ENCODE measurements at regions not wholly inside any gene's neighbourhood (a gene's known extent, or its start where the extent isn't known, plus 50 kb on each side); places are given as distances from the start of the nearest gene placed in this dataset.

- 0% methylated on average over 1 of the region's 1 CpG for WGBS (ENCODE audit: low lambda C conversion rate)
- no peak for TF ChIP-seq ZNF614 (CRISPR knock-in tag; IDR thresholded peaks at IDR 0.05; ENCODE audit: borderline replicate concordance)
- TF ChIP-seq KDM3A (CRISPR knock-in tag; IDR thresholded peaks at IDR 0.05; ENCODE audit: low read depth) = no peak
- no peak for TF ChIP-seq NCOA1 (CRISPR knock-in tag; IDR thresholded peaks at IDR 0.05)
- TF ChIP-seq THRA (CRISPR knock-in tag; IDR thresholded peaks at IDR 0.05; ENCODE audit: borderline replicate concordance) = no peak
- no peak for TF ChIP-seq ASH2L (IDR thresholded peaks at IDR 0.05; ENCODE audit: insufficient read length, low read depth, low read length)
- TF ChIP-seq RXRB (CRISPR knock-in tag; IDR thresholded peaks at IDR 0.05; ENCODE audit: borderline replicate concordance) = no peak
- no peak for TF ChIP-seq SKI (IDR thresholded peaks at IDR 0.05; ENCODE audit: partially characterized antibody)
- TF ChIP-seq NFAT5 (CRISPR knock-in tag; IDR thresholded peaks at IDR 0.05) = no peak
- no peak for TF ChIP-seq ZNF609 (CRISPR knock-in tag; IDR thresholded peaks at IDR 0.05; ENCODE audit: borderline replicate concordance)
- TF ChIP-seq RBAK (CRISPR knock-in tag; IDR thresholded peaks at IDR 0.05) = no peak
- no peak for TF ChIP-seq NFKBIZ (CRISPR knock-in tag; IDR thresholded peaks at IDR 0.05)
- TF ChIP-seq ZBTB39 (CRISPR knock-in tag; IDR thresholded peaks at IDR 0.05) = no peak
Measured at GRCh38 chr6:114559419-114559818, 216.6 kb upstream of the HS3ST5 start.

More at GRCh38 chr6:114559419-114559818, 216.6 kb upstream of the HS3ST5 start:
- H3K4me3 ChIP-seq (replicated peaks in 1 of 3; ENCODE audit: insufficient read depth in 1 of 3, low read depth in 2 of 3, low read length in 3 of 3) = no peak overlapping the region
- no peak overlapping the region for H3K27ac ChIP-seq (ENCODE audit: extremely low read length, insufficient read depth, low read length)
- intact Hi-C loops (cut with micrococcal nuclease; ENCODE audit: unreplicated experiment) = no loop called here
- H3K79me2 ChIP-seq (ENCODE audit: insufficient read depth, low read length) = no peaks in the 10 kb centered on the region
- CTCF ChIA-PET (ENCODE audit: low intra/inter-chr PET ratio, low total read pairs) = no interaction called here
- no TSS peak for BruUV-seq (replicated peaks)
- H3K36me3 ChIP-seq (replicated peaks in 1 of 2; ENCODE audit: control insufficient read depth in 1 of 2, insufficient read depth in 2 of 2, low read length in 2 of 2) = no peaks in the 10 kb centered on the region
- H3K4me2 ChIP-seq (ENCODE audit: low read depth, low read length) = no peak overlapping the region
- DNase-seq (ENCODE audit: low spot score) (no peak), ATAC-seq (no peak), FAIRE-seq (no peak)
- POLR2A ChIA-PET = no interaction called here
- no peaks in the 10 kb centered on the region for H4K20me1 ChIP-seq (ENCODE audit: insufficient read depth, low read length)
- H3K9me3 ChIP-seq (ENCODE audit: low read length) = no peaks in the 10 kb centered on the region
- no peak overlapping the region for H3K9ac ChIP-seq (ENCODE audit: insufficient read depth, low read depth, low read length)
- in situ Hi-C loops (cut with HindIII; ENCODE audit: extremely low pct_ligation_motif_present, low pct_unique_long_range_greater_than_20kb) = no loop called here
- no peaks in the 10 kb centered on the region for H3K27me3 ChIP-seq (ENCODE audit: control insufficient read depth in 1 of 2, insufficient read depth in 2 of 2, low read length in 2 of 2)
- H3K4me1 ChIP-seq (ENCODE audit: insufficient read depth, low read length) = no peaks in the 10 kb centered on the region
- H2AFZ ChIP-seq (ENCODE audit: low read length) = no peak overlapping the region

All from HepG2 (cell line).